HEK293 (cell line): ENCODE measurements at regions not wholly inside any gene's neighbourhood (a gene's known extent, or its start where the extent isn't known, plus 50 kb on each side); places are given as distances from the start of the nearest gene placed in this dataset.

Source experiments
- MZF1 ChIP-seq: fragments of 450-650 bp; formaldehyde crosslinking; IDR thresholded peaks from 2 replicates; pipeline ENCODE4 v1.5.1; 2017; ENCODE audit warnings: missing biosample characterization, missing genetic modification characterization, borderline replicate concordance
- ZNF133 ChIP-seq: fragments of 450-650 bp; formaldehyde crosslinking; IDR thresholded peaks from 2 replicates; pipeline ENCODE4 v1.5.1; 2016; ENCODE audit warnings: missing biosample characterization, missing genetic modification characterization
- ZNF664 ChIP-seq: fragments of 450-650 bp; formaldehyde crosslinking; IDR thresholded peaks from 2 replicates; pipeline ENCODE4 v1.5.1; 2016; ENCODE audit warnings: missing biosample characterization, missing genetic modification characterization
- TF ChIP-seq, protein P1 (sequence below): fragments of 450-650 bp; formaldehyde crosslinking; IDR thresholded peaks from 2 replicates; pipeline ENCODE4 v1.5.1; 2016; ENCODE audit warnings: missing biosample characterization, missing genetic modification characterization

DNA sequence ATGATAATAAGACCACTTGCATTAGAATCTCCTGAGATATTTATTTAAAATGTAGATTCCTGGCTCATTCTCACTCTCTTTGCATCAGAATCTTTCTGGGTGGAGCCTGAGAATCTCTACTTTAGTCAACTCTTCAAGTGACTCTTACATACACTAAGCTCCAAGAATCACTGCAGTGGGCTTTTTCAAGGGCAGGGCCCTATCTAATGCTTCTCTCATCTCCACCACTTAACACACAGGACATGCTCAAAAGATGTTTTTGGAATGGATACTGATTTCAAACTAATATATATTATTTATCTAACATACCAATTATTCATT is 68.9 kb upstream of the GAP43 start:
- TF ChIP-seq MZF1 (tag by site-specific recombination) (no peak), ZNF664 (tag by site-specific recombination) (no peak), ZNF133 (tag by site-specific recombination) (no peak)
- TF ChIP-seq, protein P1, sequence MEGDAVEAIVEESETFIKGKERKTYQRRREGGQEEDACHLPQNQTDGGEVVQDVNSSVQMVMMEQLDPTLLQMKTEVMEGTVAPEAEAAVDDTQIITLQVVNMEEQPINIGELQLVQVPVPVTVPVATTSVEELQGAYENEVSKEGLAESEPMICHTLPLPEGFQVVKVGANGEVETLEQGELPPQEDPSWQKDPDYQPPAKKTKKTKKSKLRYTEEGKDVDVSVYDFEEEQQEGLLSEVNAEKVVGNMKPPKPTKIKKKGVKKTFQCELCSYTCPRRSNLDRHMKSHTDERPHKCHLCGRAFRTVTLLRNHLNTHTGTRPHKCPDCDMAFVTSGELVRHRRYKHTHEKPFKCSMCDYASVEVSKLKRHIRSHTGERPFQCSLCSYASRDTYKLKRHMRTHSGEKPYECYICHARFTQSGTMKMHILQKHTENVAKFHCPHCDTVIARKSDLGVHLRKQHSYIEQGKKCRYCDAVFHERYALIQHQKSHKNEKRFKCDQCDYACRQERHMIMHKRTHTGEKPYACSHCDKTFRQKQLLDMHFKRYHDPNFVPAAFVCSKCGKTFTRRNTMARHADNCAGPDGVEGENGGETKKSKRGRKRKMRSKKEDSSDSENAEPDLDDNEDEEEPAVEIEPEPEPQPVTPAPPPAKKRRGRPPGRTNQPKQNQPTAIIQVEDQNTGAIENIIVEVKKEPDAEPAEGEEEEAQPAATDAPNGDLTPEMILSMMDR (tag by site-specific recombination) = no peak
